SK-N-SH (cell line): ENCODE measurements at regions not wholly inside any gene's neighbourhood (a gene's known extent, or its start where the extent isn't known, plus 50 kb on each side); places are given as distances from the start of the nearest gene placed in this dataset.

Experiments used
- CTCF ChIA-PET: fragments of 300-600, 350-600 bp; formaldehyde crosslinking; extraction: SDS; loops from one replicate; lab custom pipeline; 2021; lab: Yijun Ruan, JAX
- POLR2A ChIA-PET: fragments of 350-600 bp; sonication (Branson Sonifier 250); formaldehyde crosslinking; extraction: SDS; loops from one replicate; lab custom pipeline; 2020; ENCODE audit warnings: antibody characterized with exemption, inconsistent platforms; lab: Yijun Ruan, JAX
- DNase-seq: peaks from one replicate; pipeline ENCODE4 v3.0.0; 2012
- H2AFZ ChIP-seq: fragments of 200-600 bp; sonication (generic); 2 replicates; pipeline ENCODE4 v1.8.1; 2016; ENCODE audit warnings: antibody characterized with exemption, mild to moderate bottlenecking, low read depth
- H3F3A ChIP-seq: fragments of 200-600 bp; sonication (generic); replicated peaks from 2 replicates; pipeline ENCODE3; 2016; ENCODE audit warnings: antibody characterized with exemption, mild to moderate bottlenecking; ENCODE audit not compliant: insufficient read depth
- H3K27ac ChIP-seq, 2 experiments: fragments of 200-500 bp in 1 of 2; fragments of 200-600 bp in 1 of 2; sonication (Bioruptor generic) in 1 of 2; sonication (generic), shearing (Covaris generic) in 1 of 2; 2 replicates each; pipeline versions ENCODE4 v1.5.1 to v1.6.1; 2014 to 2016; ENCODE audit warnings: low read depth in 2 of 2, inconsistent platforms in 1 of 2, low read length in 1 of 2, mild to moderate bottlenecking in 1 of 2, mixed read lengths in 1 of 2
- H3K27me3 ChIP-seq: fragments of 200-600 bp; sonication (generic), shearing (Covaris generic); 2 replicates; pipeline ENCODE4 v1.6.1; 2016; ENCODE audit warnings: mixed run types; ENCODE audit not compliant: insufficient read depth
- H3K36me3 ChIP-seq, 2 experiments: fragments of 200-500 bp in 1 of 2; fragments of 200-600 bp in 1 of 2; sonication (Bioruptor generic) in 1 of 2; sonication (generic) in 1 of 2; replicated peaks in 1 of 2; 2 replicates each; pipeline versions ENCODE3 to v1.5.1; 2014 to 2016; ENCODE audit warnings: low read length in 1 of 2, mild to moderate bottlenecking in 1 of 2; ENCODE audit not compliant: insufficient read depth in 2 of 2, control insufficient read depth in 1 of 2
- H3K4me1 ChIP-seq, 2 experiments: fragments of 200-500 bp in 1 of 2; fragments of 200-600 bp in 1 of 2; sonication (Bioruptor generic) in 1 of 2; sonication (generic), shearing (Covaris generic) in 1 of 2; 2 replicates each; pipeline versions ENCODE4 v1.5.1 to v1.6.1; 2014 to 2016; ENCODE audit warnings: low read depth in 1 of 2, low read length in 1 of 2, mixed run types in 1 of 2; ENCODE audit not compliant: insufficient read depth in 2 of 2, control insufficient read depth in 1 of 2
- H3K4me2 ChIP-seq: fragments of 200-600 bp; sonication (generic), shearing (Covaris generic); 2 replicates; pipeline ENCODE4 v1.6.1; 2017; ENCODE audit warnings: mixed run types
- H3K4me3 ChIP-seq, 2 experiments: fragments of 200-500 bp in 1 of 2; fragments of 200-600 bp in 1 of 2; sonication (Bioruptor generic) in 1 of 2; sonication (generic), shearing (Covaris generic) in 1 of 2; 2 replicates each; pipeline versions ENCODE4 v1.5.1 to v1.8.1; 2014 to 2016; ENCODE audit warnings: low read depth in 2 of 2, inconsistent platforms in 1 of 2, low read length in 1 of 2, mild to moderate bottlenecking in 1 of 2, mixed read lengths in 1 of 2, moderate library complexity in 1 of 2
- H3K79me2 ChIP-seq: fragments of 200-600 bp; sonication (generic); 2 replicates; pipeline ENCODE4 v1.8.1; 2017; ENCODE audit warnings: mild to moderate bottlenecking; ENCODE audit not compliant: insufficient read depth
- H3K9ac ChIP-seq: fragments of 200-600 bp; sonication (generic); 2 replicates; pipeline ENCODE4 v1.6.1; 2017; ENCODE audit warnings: mixed run types
- H3K9me2 ChIP-seq: fragments of 200-600 bp; sonication (generic); 2 replicates; pipeline ENCODE4 v1.6.1; 2017; ENCODE audit warnings: mixed run types
- H3K9me3 ChIP-seq: fragments of 200-600 bp; sonication (generic); 2 replicates; pipeline ENCODE4 v1.6.1; 2017; ENCODE audit warnings: mixed run types, mild to moderate bottlenecking, moderate library complexity
- H4K20me1 ChIP-seq: fragments of 200-600 bp; sonication (generic); 2 replicates; pipeline ENCODE4 v1.6.1; 2017; ENCODE audit warnings: mild to moderate bottlenecking, mixed run types; ENCODE audit not compliant: insufficient read depth
- EP300 ChIP-seq, 2 experiments: IDR thresholded peaks; 2 replicates each; pipeline versions ENCODE4 v1.4.0 to v1.6.1; 2012; ENCODE audit warnings: borderline replicate concordance in 1 of 2, low read depth in 1 of 2, low read length in 1 of 2
- GATA2 ChIP-seq: sonication (generic); formaldehyde crosslinking; IDR thresholded peaks from 2 replicates; pipeline ENCODE4 v1.5.0; 2020; ENCODE audit warnings: mild to moderate bottlenecking, missing genetic modification reagents
- NRF1 ChIP-seq: IDR thresholded peaks from 2 replicates; pipeline ENCODE4 v1.6.1; 2012; ENCODE audit warnings: low read depth, mild to moderate bottlenecking, low read length
- POLR2AphosphoS5 ChIP-seq: IDR thresholded peaks from 2 replicates; pipeline ENCODE4 v1.6.1; 2012; ENCODE audit warnings: low read depth, low read length
- RFX5 ChIP-seq: IDR thresholded peaks from 2 replicates; pipeline ENCODE4 v1.6.1; 2012; ENCODE audit warnings: mild to moderate bottlenecking, improper control_type of control experiment, low read length
- SIN3A ChIP-seq: IDR thresholded peaks from 2 replicates; pipeline ENCODE4 v1.6.1; 2012; ENCODE audit warnings: low read depth, mild to moderate bottlenecking, low read length, moderate library complexity, borderline replicate concordance
- TAF1 ChIP-seq: IDR thresholded peaks from 2 replicates; pipeline ENCODE4 v1.6.1; 2012; ENCODE audit warnings: low read depth, mild to moderate bottlenecking, low read length, moderate library complexity, borderline replicate concordance
- USF2 ChIP-seq: fragments of 150-350 bp; IDR thresholded peaks from 2 replicates; pipeline ENCODE4 v1.6.1; 2017; ENCODE audit warnings: antibody characterized with exemption, low read length, low read depth, borderline replicate concordance
- WGBS: methylation state at CpG from one replicate; pipeline ENCODE4 v1.1.6; 2017; ENCODE audit warnings: low lambda C conversion rate; 5-methylcytosine and 5-hydroxymethylcytosine counted together
- TF ChIP-seq, protein P1 (sequence below): fragments of 150-350 bp; IDR thresholded peaks from 2 replicates; pipeline ENCODE4 v1.6.1; 2016; ENCODE audit warnings: mild to moderate bottlenecking, low read depth, low read length
- TF ChIP-seq, protein P2 (sequence below): IDR thresholded peaks from 2 replicates; pipeline ENCODE4 v1.4.0; 2012; ENCODE audit warnings: low read depth, borderline replicate concordance
- TF ChIP-seq, protein P3 (sequence below): IDR thresholded peaks from 2 replicates; pipeline ENCODE4 v1.4.0; 2012; ENCODE audit warnings: low read depth, borderline replicate concordance

GRCh38 chr17:13759518-13760335 lies 158.0 kb upstream of the HS3ST3A1 start:
- H3K36me3 ChIP-seq: no peaks in the 10 kb centered on the region
- no peak overlapping the region for H3K27ac ChIP-seq
- H3K4me2 ChIP-seq: no peak overlapping the region
- no peaks in the 10 kb centered on the region for H3K9me2 ChIP-seq
- H2AFZ ChIP-seq: no peak overlapping the region
- WGBS: 30% methylated on average over 6 of the region's 6 CpGs
- CTCF ChIA-PET: no interaction called here
- TF ChIP-seq, protein P1, sequence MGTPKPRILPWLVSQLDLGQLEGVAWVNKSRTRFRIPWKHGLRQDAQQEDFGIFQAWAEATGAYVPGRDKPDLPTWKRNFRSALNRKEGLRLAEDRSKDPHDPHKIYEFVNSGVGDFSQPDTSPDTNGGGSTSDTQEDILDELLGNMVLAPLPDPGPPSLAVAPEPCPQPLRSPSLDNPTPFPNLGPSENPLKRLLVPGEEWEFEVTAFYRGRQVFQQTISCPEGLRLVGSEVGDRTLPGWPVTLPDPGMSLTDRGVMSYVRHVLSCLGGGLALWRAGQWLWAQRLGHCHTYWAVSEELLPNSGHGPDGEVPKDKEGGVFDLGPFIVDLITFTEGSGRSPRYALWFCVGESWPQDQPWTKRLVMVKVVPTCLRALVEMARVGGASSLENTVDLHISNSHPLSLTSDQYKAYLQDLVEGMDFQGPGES: no peak
- TF ChIP-seq, protein P2, sequence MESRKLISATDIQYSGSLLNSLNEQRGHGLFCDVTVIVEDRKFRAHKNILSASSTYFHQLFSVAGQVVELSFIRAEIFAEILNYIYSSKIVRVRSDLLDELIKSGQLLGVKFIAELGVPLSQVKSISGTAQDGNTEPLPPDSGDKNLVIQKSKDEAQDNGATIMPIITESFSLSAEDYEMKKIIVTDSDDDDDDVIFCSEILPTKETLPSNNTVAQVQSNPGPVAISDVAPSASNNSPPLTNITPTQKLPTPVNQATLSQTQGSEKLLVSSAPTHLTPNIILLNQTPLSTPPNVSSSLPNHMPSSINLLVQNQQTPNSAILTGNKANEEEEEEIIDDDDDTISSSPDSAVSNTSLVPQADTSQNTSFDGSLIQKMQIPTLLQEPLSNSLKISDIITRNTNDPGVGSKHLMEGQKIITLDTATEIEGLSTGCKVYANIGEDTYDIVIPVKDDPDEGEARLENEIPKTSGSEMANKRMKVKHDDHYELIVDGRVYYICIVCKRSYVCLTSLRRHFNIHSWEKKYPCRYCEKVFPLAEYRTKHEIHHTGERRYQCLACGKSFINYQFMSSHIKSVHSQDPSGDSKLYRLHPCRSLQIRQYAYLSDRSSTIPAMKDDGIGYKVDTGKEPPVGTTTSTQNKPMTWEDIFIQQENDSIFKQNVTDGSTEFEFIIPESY: no peak
- TF ChIP-seq USF2 (no peak), TAF1 (no peak), EP300 (IDR thresholded peaks at IDR 0.05; ENCODE audit: borderline replicate concordance in 1 of 2, low read depth in 1 of 2, low read length in 1 of 2) (no peak), NRF1 (no peak), GATA2 (CRISPR knock-in tag) (no peak), SIN3A (no peak)
- H3K4me3 ChIP-seq: no peak overlapping the region
- no peaks in the 10 kb centered on the region for H3F3A ChIP-seq
- no peaks in the 10 kb centered on the region for H4K20me1 ChIP-seq
- no peak overlapping the region for H3K9ac ChIP-seq
- DNase-seq: no peak
- no peaks in the 10 kb centered on the region for H3K9me3 ChIP-seq
- no peaks in the 10 kb centered on the region for H3K79me2 ChIP-seq
- POLR2A ChIA-PET: no interaction called here
- H3K4me1 ChIP-seq: no peaks in the 10 kb centered on the region
- no peaks in the 10 kb centered on the region for H3K27me3 ChIP-seq

DNA sequence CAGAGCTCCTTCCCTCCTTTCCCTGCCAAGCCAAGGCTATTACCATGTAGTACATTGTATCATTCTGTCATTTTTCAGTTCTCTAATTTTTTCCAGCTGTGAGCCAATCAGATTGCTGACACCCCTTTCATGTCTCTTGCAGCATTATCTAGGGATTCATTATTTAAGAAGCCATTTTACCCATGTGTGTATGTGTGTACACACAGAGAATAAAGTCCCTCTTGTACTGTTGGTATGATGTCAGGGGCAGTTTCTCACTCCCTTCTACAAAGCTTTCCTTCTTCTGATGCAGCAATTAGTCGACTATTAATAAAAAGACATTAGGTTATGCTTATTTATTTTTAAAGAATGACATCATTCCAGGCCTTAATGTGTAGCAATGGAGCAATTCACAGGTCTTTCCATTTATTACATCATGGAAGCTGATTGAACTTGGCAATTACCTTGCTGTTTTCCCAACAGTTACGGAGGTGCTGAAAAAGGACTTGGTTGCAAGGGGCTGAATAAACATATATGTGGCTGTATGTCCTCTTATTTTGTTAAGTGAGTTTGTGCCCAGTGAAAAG lies 159.4 kb upstream of the HS3ST3A1 start:
- no peaks in the 10 kb centered on the region for H3K9me3 ChIP-seq
- no peaks in the 10 kb centered on the region for H3K79me2 ChIP-seq
- CTCF ChIA-PET: interaction anchor here (1.1 kb wide), 1 partner anchor 12 kb away, joined by 4 read pairs; no protein-coding TSS in a partner anchor
- no peak overlapping the region for H3K4me2 ChIP-seq
- H3K4me3 ChIP-seq: no peak overlapping the region
- POLR2A ChIA-PET: no interaction called here
- no peak for DNase-seq
- no peaks in the 10 kb centered on the region for H3F3A ChIP-seq
- 29% methylated on average over 2 of the region's 2 CpGs for WGBS
- H4K20me1 ChIP-seq: no peaks in the 10 kb centered on the region
- H3K27ac ChIP-seq: no peak overlapping the region
- no peak overlapping the region for H2AFZ ChIP-seq
- no peaks in the 10 kb centered on the region for H3K27me3 ChIP-seq
- no peaks in the 10 kb centered on the region for H3K36me3 ChIP-seq
- no peaks in the 10 kb centered on the region for H3K9me2 ChIP-seq
- TF ChIP-seq RFX5 (no peak), POLR2AphosphoS5 (no peak)
- TF ChIP-seq, protein P3, sequence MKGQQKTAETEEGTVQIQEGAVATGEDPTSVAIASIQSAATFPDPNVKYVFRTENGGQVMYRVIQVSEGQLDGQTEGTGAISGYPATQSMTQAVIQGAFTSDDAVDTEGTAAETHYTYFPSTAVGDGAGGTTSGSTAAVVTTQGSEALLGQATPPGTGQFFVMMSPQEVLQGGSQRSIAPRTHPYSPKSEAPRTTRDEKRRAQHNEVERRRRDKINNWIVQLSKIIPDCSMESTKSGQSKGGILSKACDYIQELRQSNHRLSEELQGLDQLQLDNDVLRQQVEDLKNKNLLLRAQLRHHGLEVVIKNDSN: no peak
- H3K9ac ChIP-seq: no peak overlapping the region
- H3K4me1 ChIP-seq: no peaks in the 10 kb centered on the region
